HCT116 (cell line): ENCODE measurements at regions not wholly inside any gene's neighbourhood (a gene's known extent, or its start where the extent isn't known, plus 50 kb on each side); places are given as distances from the start of the nearest gene placed in this dataset.
A peak's percentile ranks its signal among the peaks of the same experiment; 100 is the strongest.

Experiments
- ATAC-seq: fragments of 200-7000 bp; cut with Tn5 transposase; 2 replicates; pipeline ENCODE4 v1.9.1; 2020; ENCODE audit warnings: mild to moderate bottlenecking, moderate library complexity
- BruUV-seq: library from RNA; stranded (reverse); fragments of 400-500 nt; replicated peaks from 2 replicates; lab custom pipeline; 2021; lab: Mats Ljungman, UMichigan
- CTCF ChIA-PET: fragments of 300-600 bp; sonication (Branson Sonifier 250); formaldehyde crosslinking; loops from one replicate; lab custom pipeline; 2021; ENCODE audit warnings: antibody characterized with exemption; lab: Charles Lee
- POLR2A ChIA-PET: fragments of 300-600, 350-600 bp; sonication (Branson Sonifier 250); formaldehyde crosslinking; loops from one replicate; lab custom pipeline; 2021; ENCODE audit warnings: antibody characterized with exemption; lab: Charles Lee
- RAD21 ChIA-PET, 2 experiments: fragments of 300-600 bp; sonication (Branson Sonifier 250); formaldehyde crosslinking; loops; one replicate each; lab custom pipeline; 2023; ENCODE audit warnings: low total read pairs in 2 of 2; ENCODE audit not compliant: uncharacterized antibody in 2 of 2, unreplicated experiment in 2 of 2, low non-redundant PET in 1 of 2; lab: Charles Lee
- DNase-seq: peaks from one replicate; pipeline ENCODE4 v3.0.0-alpha.2; 2010; ENCODE audit warnings: low read depth, low spot score
- H2AFZ ChIP-seq: fragments of 200-600 bp; shearing (Covaris generic), sonication (generic); 2 replicates; pipeline ENCODE4 v1.6.1; 2017; ENCODE audit warnings: low read depth, mixed run types, mixed read lengths, antibody characterized with exemption, low read length; ENCODE audit not compliant: poor library complexity, severe bottlenecking
- H3K27ac ChIP-seq: 2 replicates; pipeline ENCODE4 v1.5.1; 2012; ENCODE audit warnings: low read depth, low read length
- H3K27me3 ChIP-seq: fragments of 200-600 bp; sonication (generic); 2 replicates; pipeline ENCODE4 v1.6.1; 2016; ENCODE audit warnings: mixed run types, low read length, mixed read lengths; ENCODE audit not compliant: insufficient read depth
- H3K36me3 ChIP-seq, 2 experiments: fragments of 200-500 bp in 1 of 2; fragments of 200-600 bp in 1 of 2; sonication (Bioruptor generic) in 1 of 2; sonication (generic) in 1 of 2; 2 replicates each; pipeline versions ENCODE4 v1.5.1 to v1.6.1; 2014 to 2016; ENCODE audit warnings: low read length in 2 of 2, inconsistent platforms in 1 of 2, mixed read lengths in 1 of 2, mixed run types in 1 of 2; ENCODE audit not compliant: insufficient read depth in 2 of 2, control insufficient read depth in 1 of 2
- H3K4me1 ChIP-seq, 2 experiments: fragments of 200-600 bp in 1 of 2; sonication (generic) in 1 of 2; 2 replicates each; pipeline versions ENCODE4 v1.5.1 to v1.6.1; 2012 to 2017; ENCODE audit warnings: low read length in 2 of 2, inconsistent platforms in 1 of 2, mild to moderate bottlenecking in 1 of 2, mixed read lengths in 1 of 2, mixed run types in 1 of 2, moderate library complexity in 1 of 2; ENCODE audit not compliant: insufficient read depth in 2 of 2, control insufficient read depth in 1 of 2
- H3K4me2 ChIP-seq: fragments of 200-600 bp; sonication (generic); 2 replicates; pipeline ENCODE4 v1.6.1; 2017; ENCODE audit warnings: mixed run types, low read length, mixed read lengths
- H3K4me3 ChIP-seq, 2 experiments: fragments of 200-600 bp in 1 of 2; sonication (generic) in 1 of 2; replicated peaks in 1 of 2; 2 replicates each; pipeline ENCODE4 v1.5.1; 2011 to 2016; ENCODE audit warnings: low read length in 2 of 2, control low read depth in 1 of 2, low read depth in 1 of 2, mild to moderate bottlenecking in 1 of 2, mixed read lengths in 1 of 2, mixed run types in 1 of 2
- H3K79me2 ChIP-seq: fragments of 200-600 bp; sonication (generic); 2 replicates; pipeline ENCODE4 v1.6.1; 2017; ENCODE audit warnings: mild to moderate bottlenecking, mixed run types, low read length, moderate library complexity, mixed read lengths; ENCODE audit not compliant: insufficient read depth
- H3K9ac ChIP-seq: fragments of 200-600 bp; sonication (generic); 2 replicates; pipeline ENCODE4 v1.6.1; 2016; ENCODE audit warnings: low read length, mixed read lengths
- H3K9me2 ChIP-seq: fragments of 200-600 bp; sonication (generic), shearing (Covaris generic); 2 replicates; pipeline ENCODE4 v1.6.1; 2017; ENCODE audit warnings: mixed run types, mild to moderate bottlenecking, moderate library complexity; ENCODE audit not compliant: insufficient read depth
- H3K9me3 ChIP-seq, 2 experiments: fragments of 200-500 bp in 1 of 2; fragments of 200-600 bp in 1 of 2; sonication (Bioruptor generic) in 1 of 2; sonication (generic) in 1 of 2; 2 replicates each; pipeline ENCODE4 v1.6.1; 2014 to 2017; ENCODE audit warnings: low read length in 2 of 2, mixed read lengths in 2 of 2, inconsistent platforms in 1 of 2, low read depth in 1 of 2, mild to moderate bottlenecking in 1 of 2, mixed run types in 1 of 2, moderate library complexity in 1 of 2; ENCODE audit not compliant: control insufficient read depth in 1 of 2, insufficient read depth in 1 of 2
- H4K20me1 ChIP-seq: fragments of 200-600 bp; sonication (generic), shearing (Covaris generic); 2 replicates; pipeline ENCODE4 v1.6.1; 2017; ENCODE audit warnings: mixed run types, mild to moderate bottlenecking, moderate library complexity; ENCODE audit not compliant: insufficient read depth
- CBX3 ChIP-seq: IDR thresholded peaks from 2 replicates; pipeline ENCODE4 v1.6.1; 2012; ENCODE audit warnings: low read depth
- CEBPB ChIP-seq: IDR thresholded peaks from 2 replicates; pipeline ENCODE4 v1.6.1; 2012; ENCODE audit warnings: low read depth
- EGR1 ChIP-seq: IDR thresholded peaks from 2 replicates; pipeline ENCODE4 v1.6.1; 2012; ENCODE audit warnings: low read depth
- ELF1 ChIP-seq: IDR thresholded peaks from 2 replicates; pipeline ENCODE4 v1.6.1; 2012; ENCODE audit warnings: low read depth, borderline replicate concordance
- FOSL1 ChIP-seq: IDR thresholded peaks from 2 replicates; pipeline ENCODE4 v1.6.1; 2012; ENCODE audit warnings: low read depth
- JUND ChIP-seq: IDR thresholded peaks from 2 replicates; pipeline ENCODE4 v1.6.1; 2012
- POLR2A ChIP-seq: IDR thresholded peaks from 2 replicates; pipeline ENCODE4 v1.7.0; 2011; ENCODE audit warnings: borderline replicate concordance; ENCODE audit not compliant: insufficient read depth, insufficient read length; ENCODE audit errors: extremely low read depth
- POLR2AphosphoS5 ChIP-seq: IDR thresholded peaks from 2 replicates; pipeline ENCODE4 v1.6.1; 2011; ENCODE audit warnings: mild to moderate bottlenecking, low read depth, low read length, moderate library complexity
- TCF7L2 ChIP-seq: IDR thresholded peaks from 2 replicates; pipeline ENCODE4 v1.7.0; 2011; ENCODE audit warnings: borderline replicate concordance, inconsistent platforms; ENCODE audit not compliant: insufficient read depth, insufficient read length; ENCODE audit errors: extremely low read depth
- YY1 ChIP-seq: IDR thresholded peaks from 2 replicates; pipeline ENCODE4 v1.6.1; 2011; ENCODE audit warnings: low read length, low read depth, moderate library complexity, mild to moderate bottlenecking; ENCODE audit not compliant: insufficient replicate concordance; ENCODE audit errors: extremely low read depth
- ZFX ChIP-seq: fragments of 450-650 bp; IDR thresholded peaks from 2 replicates; pipeline ENCODE4 v1.6.1; 2017
- ZNF274 ChIP-seq: fragments of 200-500 bp; sonication (Bioruptor generic); IDR thresholded peaks from 2 replicates; pipeline ENCODE4 v1.6.1; 2014; ENCODE audit warnings: mild to moderate bottlenecking, low read depth, low read length, inconsistent platforms
- intact Hi-C: fragments of 100-400 bp; cut with micrococcal nuclease; formaldehyde crosslinking; loops from 2 replicates; pipeline ENCODE4 v1.10.0; 2022
- TF ChIP-seq, protein P1 (sequence below): IDR thresholded peaks from 2 replicates; pipeline ENCODE4 v1.6.1; 2012
- TF ChIP-seq, protein P2 (sequence below): IDR thresholded peaks from 2 replicates; pipeline ENCODE4 v1.6.1; 2012
- TF ChIP-seq, protein P3 (sequence below): IDR thresholded peaks from 2 replicates; pipeline ENCODE4 v1.6.1; 2011; ENCODE audit warnings: mild to moderate bottlenecking, low read length, moderate library complexity; ENCODE audit not compliant: insufficient replicate concordance; ENCODE audit errors: extremely low read depth
- TF ChIP-seq, protein P4 (sequence below), 3 experiments: fragments of 200-600 bp in 1 of 3; sonication (generic) in 1 of 3; IDR thresholded peaks in 2 of 3; conservative IDR thresholded peaks in 1 of 3; 2 replicates each; pipeline ENCODE4 v1.5.1; 2012 to 2017; ENCODE audit warnings: low read depth in 2 of 3, low read length in 2 of 3, antibody characterized with exemption in 1 of 3, borderline replicate concordance in 1 of 3, control low read depth in 1 of 3, mild to moderate bottlenecking in 1 of 3, mixed read lengths in 1 of 3, mixed run types in 1 of 3, moderate library complexity in 1 of 3; ENCODE audit not compliant: insufficient read depth in 1 of 3

DNA sequence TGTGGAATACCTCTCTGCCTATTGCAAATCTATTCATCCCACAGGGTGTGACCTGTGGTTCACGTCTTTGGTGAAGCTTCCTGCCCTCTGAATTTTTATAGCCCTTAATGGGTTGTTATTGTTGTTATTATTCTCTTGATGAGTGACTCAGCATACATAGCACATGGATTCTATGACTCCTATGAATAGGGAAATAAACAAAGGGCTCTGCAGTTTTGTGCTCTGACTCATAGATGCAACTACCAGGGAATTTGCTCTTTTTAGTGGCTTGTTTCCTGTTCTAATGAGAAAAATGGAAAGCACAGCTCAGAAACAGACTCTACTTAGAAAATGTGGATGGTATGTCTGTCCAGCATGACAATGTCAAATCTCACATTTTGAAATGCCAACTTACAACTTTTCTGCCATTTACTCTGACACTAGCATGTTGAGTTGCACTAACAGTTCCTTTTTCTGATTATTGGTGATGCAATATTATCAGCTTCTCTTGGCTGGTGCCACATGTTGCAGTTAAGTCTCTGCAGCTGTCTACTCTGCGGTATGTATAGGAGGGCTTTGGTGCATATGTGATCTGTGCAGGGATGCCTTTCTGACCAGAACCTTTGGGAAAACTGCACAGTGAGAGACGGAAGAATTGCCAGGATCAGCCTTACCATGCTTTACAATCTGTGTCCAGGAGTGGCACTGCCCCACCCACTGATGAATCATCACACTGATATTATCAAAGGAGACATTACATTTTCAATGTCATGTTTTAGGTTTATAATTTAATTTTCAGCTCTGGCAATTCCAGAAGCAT is 996.4 kb upstream of the WWC1 start:
- Histone ChIP-seq H3K4me3 (no peak overlapping the region), H3K9me2 (no peaks in the 10 kb centered on the region), H3K9me3 (peaks cover 0 to 13% of the 10 kb centered on the region in 2 experiments; a peak in 2 of 4 replicates), H2AFZ (no peak overlapping the region), H3K4me2 (peak overlapping the region; percentile 41), H4K20me1 (no peaks in the 10 kb centered on the region), H3K36me3 (no peaks in the 10 kb centered on the region), H3K79me2 (no peaks in the 10 kb centered on the region), H3K27me3 (no peaks in the 10 kb centered on the region), H3K4me1 (peaks cover 0 to 6% of the 10 kb centered on the region in 2 experiments; a peak in 1 of 4 replicates), H3K27ac (no peak overlapping the region), H3K9ac (no peak overlapping the region)
- intact Hi-C loops, result no loop called here
- RAD21 ChIA-PET, result no interaction called here
- ATAC-seq (peak; percentile 34; the same call in 1 of the 2 replicates), DNase-seq (peak; percentile 3)
- POLR2A ChIA-PET, result no interaction called here
- CTCF ChIA-PET, result no interaction called here
- TF ChIP-seq ZNF274 (no peak), CBX3 (no peak), FOSL1 (peak; percentile 21; the same call in 1 of the 2 replicates), JUND (peak; percentile 21; the same call in 1 of the 2 replicates), ZFX (no peak)
- TF ChIP-seq, protein P1, sequence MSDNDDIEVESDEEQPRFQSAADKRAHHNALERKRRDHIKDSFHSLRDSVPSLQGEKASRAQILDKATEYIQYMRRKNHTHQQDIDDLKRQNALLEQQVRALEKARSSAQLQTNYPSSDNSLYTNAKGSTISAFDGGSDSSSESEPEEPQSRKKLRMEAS, result 0 out of 2 replicates have a peak, but pooled peaks have one; percentile 20
- no TSS peak for BruUV-seq

DNA sequence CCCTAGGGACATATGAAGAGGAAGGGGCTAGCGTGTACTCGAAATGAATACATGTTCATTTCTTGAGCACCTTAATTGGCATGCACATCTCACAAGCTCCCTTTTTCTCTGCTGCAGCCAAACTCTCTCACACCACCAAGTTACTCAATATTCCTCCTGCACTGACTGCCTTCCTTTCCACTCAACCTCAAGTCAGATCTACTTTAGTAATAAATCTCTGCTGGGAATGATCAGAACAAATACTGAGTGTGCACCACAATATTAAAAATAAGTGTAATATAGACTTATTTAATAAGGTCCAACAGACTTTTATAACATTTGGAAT is 995.8 kb upstream of the WWC1 start:
- no peak overlapping the region for H2AFZ ChIP-seq
- H3K4me3 ChIP-seq, result no peak overlapping the region
- peaks cover 0 to 13% of the 10 kb centered on the region in 2 experiments; a peak in 2 of 4 replicates for H3K9me3 ChIP-seq
- no peaks in the 10 kb centered on the region for H4K20me1 ChIP-seq
- ChIA-PET RAD21 (no interaction called here), CTCF (no interaction called here), POLR2A (no interaction called here)
- no peak overlapping the region for H3K9ac ChIP-seq
- H3K79me2 ChIP-seq, result no peaks in the 10 kb centered on the region
- TF ChIP-seq, protein P2, sequence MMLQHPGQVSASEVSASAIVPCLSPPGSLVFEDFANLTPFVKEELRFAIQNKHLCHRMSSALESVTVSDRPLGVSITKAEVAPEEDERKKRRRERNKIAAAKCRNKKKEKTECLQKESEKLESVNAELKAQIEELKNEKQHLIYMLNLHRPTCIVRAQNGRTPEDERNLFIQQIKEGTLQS, result no peak
- no peak for TF ChIP-seq CEBPB
- TF ChIP-seq POLR2A, result no peak
- no peak for TF ChIP-seq YY1
- no peak for TF ChIP-seq ZFX
- TF ChIP-seq, protein P3, sequence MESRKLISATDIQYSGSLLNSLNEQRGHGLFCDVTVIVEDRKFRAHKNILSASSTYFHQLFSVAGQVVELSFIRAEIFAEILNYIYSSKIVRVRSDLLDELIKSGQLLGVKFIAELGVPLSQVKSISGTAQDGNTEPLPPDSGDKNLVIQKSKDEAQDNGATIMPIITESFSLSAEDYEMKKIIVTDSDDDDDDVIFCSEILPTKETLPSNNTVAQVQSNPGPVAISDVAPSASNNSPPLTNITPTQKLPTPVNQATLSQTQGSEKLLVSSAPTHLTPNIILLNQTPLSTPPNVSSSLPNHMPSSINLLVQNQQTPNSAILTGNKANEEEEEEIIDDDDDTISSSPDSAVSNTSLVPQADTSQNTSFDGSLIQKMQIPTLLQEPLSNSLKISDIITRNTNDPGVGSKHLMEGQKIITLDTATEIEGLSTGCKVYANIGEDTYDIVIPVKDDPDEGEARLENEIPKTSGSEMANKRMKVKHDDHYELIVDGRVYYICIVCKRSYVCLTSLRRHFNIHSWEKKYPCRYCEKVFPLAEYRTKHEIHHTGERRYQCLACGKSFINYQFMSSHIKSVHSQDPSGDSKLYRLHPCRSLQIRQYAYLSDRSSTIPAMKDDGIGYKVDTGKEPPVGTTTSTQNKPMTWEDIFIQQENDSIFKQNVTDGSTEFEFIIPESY, result no peak
- no peak for TF ChIP-seq ELF1
- TF ChIP-seq POLR2AphosphoS5, result no peak
- TF ChIP-seq, protein P4, sequence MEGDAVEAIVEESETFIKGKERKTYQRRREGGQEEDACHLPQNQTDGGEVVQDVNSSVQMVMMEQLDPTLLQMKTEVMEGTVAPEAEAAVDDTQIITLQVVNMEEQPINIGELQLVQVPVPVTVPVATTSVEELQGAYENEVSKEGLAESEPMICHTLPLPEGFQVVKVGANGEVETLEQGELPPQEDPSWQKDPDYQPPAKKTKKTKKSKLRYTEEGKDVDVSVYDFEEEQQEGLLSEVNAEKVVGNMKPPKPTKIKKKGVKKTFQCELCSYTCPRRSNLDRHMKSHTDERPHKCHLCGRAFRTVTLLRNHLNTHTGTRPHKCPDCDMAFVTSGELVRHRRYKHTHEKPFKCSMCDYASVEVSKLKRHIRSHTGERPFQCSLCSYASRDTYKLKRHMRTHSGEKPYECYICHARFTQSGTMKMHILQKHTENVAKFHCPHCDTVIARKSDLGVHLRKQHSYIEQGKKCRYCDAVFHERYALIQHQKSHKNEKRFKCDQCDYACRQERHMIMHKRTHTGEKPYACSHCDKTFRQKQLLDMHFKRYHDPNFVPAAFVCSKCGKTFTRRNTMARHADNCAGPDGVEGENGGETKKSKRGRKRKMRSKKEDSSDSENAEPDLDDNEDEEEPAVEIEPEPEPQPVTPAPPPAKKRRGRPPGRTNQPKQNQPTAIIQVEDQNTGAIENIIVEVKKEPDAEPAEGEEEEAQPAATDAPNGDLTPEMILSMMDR (IDR thresholded peaks at IDR 0.05 in 2 of 3, conservative IDR thresholded peaks at IDR 0.05 in 1 of 3; ENCODE audit: borderline replicate concordance in 1 of 3, insufficient read depth in 1 of 3, low read depth in 2 of 3, low read length in 2 of 3), result no peak
- no peak for TF ChIP-seq EGR1
- no peak for TF ChIP-seq FOSL1
- no peak for TF ChIP-seq TCF7L2
- no TSS peak for BruUV-seq
- peaks cover 0 to 6% of the 10 kb centered on the region in 2 experiments; a peak in 1 of 4 replicates for H3K4me1 ChIP-seq
- H3K9me2 ChIP-seq, result no peaks in the 10 kb centered on the region
- no peaks in the 10 kb centered on the region for H3K36me3 ChIP-seq
- no peak for DNase-seq
- no peaks in the 10 kb centered on the region for H3K27me3 ChIP-seq
- H3K27ac ChIP-seq, result no peak overlapping the region
- no peak for ATAC-seq
- H3K4me2 ChIP-seq, result peak overlapping the region; percentile 41
- intact Hi-C loops, result no loop called here
